Forelimb muscle (tissue), 1 donor: ENCODE measurements at regions not wholly inside any gene's neighbourhood (a gene's known extent, or its start where the extent isn't known, plus 50 kb on each side); places are given as distances from the start of the nearest gene placed in this dataset.

Source experiments
- DNase-seq: peaks from one replicate; pipeline ENCODE4 v3.0.0-alpha.2; 2013; ENCODE audit warnings: low read depth

DNA sequence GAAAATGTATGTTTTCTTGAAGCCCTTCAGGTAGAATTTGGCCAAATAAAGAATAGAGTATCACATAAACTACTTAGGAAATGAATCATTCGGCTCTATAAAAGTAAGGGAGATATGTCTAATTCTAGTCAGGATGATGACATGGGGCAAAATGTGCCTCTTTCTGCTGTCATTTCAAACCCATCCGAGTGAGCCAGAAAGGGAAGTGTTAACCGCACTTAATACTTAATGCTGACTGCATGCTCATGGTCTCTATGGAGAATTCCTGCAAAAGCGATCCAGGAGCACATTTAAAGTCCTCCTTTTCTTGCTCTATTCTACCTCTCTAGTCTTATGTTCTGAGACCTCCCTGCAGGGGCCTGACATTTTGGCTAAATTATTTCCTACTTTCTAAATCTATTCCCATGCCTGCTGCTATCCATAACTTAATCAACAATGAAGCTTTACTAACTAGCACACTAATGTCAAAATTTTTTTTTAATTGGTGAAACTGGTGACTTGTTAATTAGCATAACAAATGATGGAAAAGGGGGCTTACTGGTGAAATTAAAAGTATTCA, 127.4 kb downstream of the CDC42EP3 start:
- no peak for DNase-seq

DNA sequence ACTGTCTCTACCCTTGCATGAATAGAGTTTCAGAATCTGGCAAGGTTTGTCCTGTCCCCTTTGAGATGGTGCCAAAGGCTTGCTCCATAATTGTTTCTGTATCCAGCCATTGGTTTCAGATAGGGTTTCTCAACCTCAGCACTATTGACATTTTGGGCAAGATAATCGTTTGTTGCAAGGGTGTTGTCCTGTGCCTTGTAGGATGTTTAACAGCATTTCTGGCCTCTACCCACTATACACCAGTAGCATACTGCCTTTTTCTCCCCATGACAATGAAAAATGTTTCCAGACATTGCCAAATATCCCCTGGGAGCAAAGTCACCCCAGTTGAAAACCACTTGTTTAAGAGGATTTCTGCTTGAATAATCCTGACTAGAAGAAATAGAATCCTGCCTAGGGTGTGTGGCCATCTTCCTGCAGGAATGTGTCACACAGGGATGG, 126.8 kb downstream of the CDC42EP3 start:
- no peak for DNase-seq

- DNase-seq, result no peak
Measured at GRCh38 chr2:37549598-37549997, 121.8 kb downstream of the CDC42EP3 start.

- no peak for DNase-seq
Measured at GRCh38 chr2:37550190-37550589, 121.3 kb downstream of the CDC42EP3 start.

DNA sequence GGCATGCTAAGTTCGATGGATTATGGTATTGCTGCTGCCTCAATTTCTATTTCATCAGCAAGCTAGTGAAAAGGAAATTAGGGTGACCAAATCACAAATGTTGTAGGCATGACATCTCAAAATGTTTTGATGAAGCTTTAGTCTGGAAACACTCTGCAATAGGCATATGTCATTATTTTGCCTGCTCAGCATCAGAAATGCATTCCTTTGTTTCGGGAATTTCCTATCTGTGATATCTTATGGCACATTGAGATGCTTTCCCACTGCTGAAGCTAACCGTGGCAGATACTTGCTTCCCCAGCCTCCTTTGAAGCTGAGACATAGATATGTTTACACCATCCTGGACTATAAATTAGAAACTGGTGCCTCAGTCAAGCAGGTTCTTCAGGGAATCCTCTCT, 119.7 kb downstream of the CDC42EP3 start:
- DNase-seq, result no peak

- DNase-seq, result no peak
Measured at GRCh38 chr2:37552339-37552738, 119.1 kb downstream of the CDC42EP3 start.

- DNase-seq, result no peak
Measured at GRCh38 chr2:37553411-37554154, 117.9 kb downstream of the CDC42EP3 start.

- DNase-seq, result no peak
Measured at GRCh38 chr2:37554155-37554510, 117.3 kb downstream of the CDC42EP3 start.

DNA sequence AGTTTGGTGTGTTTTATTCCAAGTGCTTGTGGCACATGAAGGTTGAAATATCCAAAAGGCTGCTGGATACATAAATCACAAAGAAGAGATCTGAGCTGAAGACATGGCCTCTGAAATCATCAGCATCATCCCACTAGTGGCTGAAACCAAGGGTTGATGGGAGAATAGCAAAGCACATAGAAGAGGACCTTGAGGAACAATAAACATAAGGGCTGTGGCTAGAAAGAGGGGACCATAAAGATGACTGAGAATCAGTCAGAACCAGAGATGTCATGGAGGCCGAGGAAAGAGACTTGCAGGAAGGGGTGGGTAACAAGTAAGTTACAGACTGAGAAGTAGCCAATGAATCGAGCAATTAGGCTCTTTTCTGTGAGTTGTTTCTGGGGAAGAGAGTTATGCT, 116.8 kb downstream of the CDC42EP3 start:
- no peak for DNase-seq

DNA sequence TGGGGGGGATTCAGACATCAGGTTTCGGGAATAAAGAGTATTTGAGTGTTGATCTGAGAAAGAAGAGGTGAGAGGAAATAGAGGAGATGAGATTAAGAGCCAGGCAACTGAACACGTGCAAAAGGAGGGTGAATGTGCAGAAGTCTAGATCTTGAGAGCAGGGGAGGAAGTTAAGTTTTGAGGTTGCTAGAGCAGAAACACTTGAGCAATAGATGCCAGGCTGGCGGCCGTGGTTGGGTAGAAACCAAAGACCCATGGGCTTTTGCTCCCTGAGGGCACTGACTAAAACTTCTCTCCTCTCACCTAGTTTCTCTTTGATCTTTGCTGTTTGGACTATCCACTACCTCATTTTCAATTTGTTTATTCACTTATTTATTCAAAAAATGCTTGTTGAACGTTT, 116.0 kb downstream of the CDC42EP3 start:
- DNase-seq, result no peak

DNA sequence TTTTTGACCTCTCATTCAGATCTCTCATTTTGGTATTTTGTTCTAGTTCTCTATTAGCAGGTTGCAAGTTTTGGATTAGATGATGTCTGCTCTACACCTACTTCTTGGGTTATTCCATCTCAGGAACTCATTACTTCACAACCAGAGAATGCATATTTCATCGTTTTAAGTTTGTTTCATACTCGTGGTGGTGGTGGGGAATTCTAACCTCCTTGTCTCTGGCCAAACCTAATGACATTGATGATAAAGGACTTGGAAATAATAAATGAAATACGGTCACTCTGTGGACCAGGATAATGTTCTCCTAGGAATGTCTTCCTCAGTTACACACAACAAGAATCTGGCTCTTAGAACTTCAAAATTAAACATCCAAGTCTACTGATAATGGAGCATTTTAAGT, 115.2 kb downstream of the CDC42EP3 start:
- no peak for DNase-seq

DNA sequence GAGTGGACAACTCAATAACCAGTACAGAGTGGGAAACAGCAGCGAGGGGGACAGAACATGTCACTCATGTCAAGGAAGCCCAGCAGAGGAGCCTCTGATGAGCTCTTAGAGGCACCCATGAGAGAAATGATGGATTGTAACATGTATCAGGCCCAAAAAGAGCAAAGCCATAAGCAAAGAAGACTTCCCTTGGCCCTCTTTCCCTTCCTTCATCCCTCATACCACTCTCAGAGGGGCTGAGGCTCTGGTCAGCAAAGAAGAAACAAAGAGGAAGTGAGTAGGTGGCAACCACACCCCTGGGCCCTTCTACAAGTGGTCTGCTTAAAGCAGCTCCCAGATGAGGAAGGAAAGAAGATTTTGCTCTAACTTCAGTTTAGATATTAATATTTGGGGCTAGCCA, 112.8 kb downstream of the CDC42EP3 start:
- DNase-seq, result no peak

DNA sequence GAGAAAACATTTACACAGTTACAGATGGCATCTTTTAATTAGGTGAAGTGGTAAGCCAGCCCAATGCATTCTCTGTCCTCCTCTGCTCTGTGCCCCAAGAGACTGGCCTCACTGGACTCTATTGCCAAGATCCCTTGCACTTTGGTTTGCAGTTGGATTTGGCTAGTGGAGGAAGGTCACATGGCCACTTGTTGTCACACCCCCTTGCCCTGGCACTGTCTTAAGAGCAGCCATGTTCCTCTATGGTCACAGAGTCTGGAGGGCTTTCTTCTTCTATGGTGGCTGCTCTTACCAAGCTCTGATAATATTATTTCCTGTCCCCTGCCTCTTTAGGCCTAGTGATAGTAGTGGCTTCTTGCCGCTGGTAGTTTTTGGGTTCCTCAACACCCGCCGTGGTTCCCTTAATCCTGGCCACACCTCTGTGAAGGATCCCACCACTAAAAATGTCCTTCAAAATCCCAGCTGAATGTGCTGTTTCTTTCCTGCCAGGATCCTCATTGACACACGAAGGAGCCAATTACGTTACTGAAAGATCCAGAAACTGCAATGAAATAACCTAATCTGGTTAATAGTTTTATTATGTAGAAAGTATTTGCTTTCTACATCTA, 111.1 kb downstream of the CDC42EP3 start:
- DNase-seq, result no peak

GRCh38 chr2:37560863-37561614, 110.4 kb downstream of the CDC42EP3 start:
- DNase-seq, result no peak

- DNase-seq, result no peak
Measured at GRCh38 chr2:37561615-37562569, 109.5 kb downstream of the CDC42EP3 start.

DNA sequence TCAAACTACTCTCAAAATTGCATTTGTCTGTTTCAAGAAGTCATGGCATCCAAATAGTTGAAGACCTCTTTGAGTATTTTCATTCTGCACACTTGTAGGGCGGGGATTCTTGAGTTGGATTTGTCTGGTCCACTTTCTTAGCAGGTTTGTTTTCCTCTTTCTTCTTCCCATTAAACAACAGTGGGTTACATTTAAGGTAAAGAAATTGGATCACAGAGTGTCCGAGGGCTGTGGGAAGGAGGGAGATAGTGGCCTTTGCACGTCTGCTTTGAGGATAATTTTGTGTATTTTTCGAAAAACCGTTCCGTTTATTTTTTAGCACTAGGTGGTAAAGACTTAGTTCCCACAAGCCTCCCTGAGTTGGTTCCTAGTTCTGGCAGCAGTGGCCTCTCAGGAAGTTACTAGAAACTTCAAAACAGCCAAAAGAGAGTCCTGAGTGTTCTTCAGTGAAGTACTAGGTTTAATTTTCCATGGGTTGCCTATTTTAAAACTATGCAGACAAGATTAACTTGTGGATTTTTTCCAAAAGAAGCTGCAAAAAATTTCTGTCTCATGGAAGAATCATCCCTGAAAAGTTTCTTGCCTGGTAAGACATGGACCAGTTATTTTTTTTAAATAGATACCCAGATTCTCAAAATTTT, 107.9 kb downstream of the CDC42EP3 start:
- DNase-seq, result no peak

GRCh38 chr2:37564356-37564755, 107.1 kb downstream of the CDC42EP3 start:
- no peak for DNase-seq

GRCh38 chr2:37566517-37566981, 104.9 kb downstream of the CDC42EP3 start:
- DNase-seq, result no peak

- no peak for DNase-seq
Measured at GRCh38 chr2:37568565-37568964, 102.9 kb downstream of the CDC42EP3 start.

- DNase-seq, result no peak
Measured at GRCh38 chr2:37569131-37569823, 102.2 kb downstream of the CDC42EP3 start.
